Sciatic nerve (tissue), 2 donors: ENCODE measurements at regions not wholly inside any gene's neighbourhood (a gene's known extent, or its start where the extent isn't known, plus 50 kb on each side); places are given as distances from the start of the nearest gene placed in this dataset.
"Not testable (repeated sequence)": the region's sequence is repeated elsewhere in the genome, so short reads cannot be mapped to it uniquely, and the experiment has no call there.

Experiments
- ATAC-seq: fragments of 200-7000 bp; cut with Tn5 transposase; one replicate; pipeline ENCODE4 v1.9.1; 2020; ENCODE audit warnings: mild to moderate bottlenecking, moderate library complexity
- DNase-seq: peaks from one replicate; pipeline ENCODE4 v3.0.0-alpha.2; 2020; ENCODE audit warnings: low spot score
- intact Hi-C: fragments of 100-400 bp; cut with DNase I; formaldehyde crosslinking; loops from one replicate; pipeline ENCODE4 v1.14.2; 2022
- donor health status: DM: no; HTN: no; CAD: no.
- donor health status: DM: no; HTN: no; CAD: no.

DNA sequence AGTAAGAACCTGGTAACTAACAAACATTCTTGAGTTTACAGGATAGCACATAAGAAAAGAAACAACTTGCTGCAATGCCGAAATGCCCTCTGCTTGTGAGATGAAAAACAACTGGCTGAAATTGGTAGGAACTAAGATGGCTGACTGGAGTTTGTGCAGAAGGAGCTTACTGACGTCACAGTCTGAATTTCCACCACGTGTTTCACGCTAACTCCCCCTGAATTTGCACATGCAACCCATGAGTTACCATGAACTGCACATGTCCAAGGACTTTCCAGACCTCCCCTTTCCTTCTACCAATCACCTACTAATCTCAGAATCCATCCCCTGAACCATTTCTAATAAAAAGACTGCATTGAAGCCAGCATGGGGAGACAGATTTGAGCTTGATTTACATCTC, 86.3 kb upstream of the KCND2 start:
- DNase-seq (no peak), ATAC-seq (no peak)
- intact Hi-C loops: no loop called here

DNA sequence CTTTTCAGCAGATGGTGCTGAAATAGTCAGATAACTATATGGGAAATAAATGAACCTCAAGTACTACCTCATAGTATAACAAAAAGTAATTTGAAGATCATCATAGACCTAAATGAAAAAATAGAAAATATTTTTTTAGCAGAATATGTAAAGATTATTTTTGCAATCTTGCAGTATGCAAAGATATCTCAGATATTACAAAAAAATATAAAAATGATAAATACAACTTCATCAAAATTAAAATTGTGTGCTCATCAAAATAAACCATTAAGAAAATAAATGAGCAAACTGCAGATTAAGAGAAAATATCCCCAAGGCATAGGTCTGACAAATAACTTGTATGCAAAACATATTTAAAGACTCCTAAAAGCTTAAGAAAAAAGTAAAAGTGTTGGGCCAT, 83.4 kb upstream of the KCND2 start:
- no peak for ATAC-seq
- intact Hi-C loops: loop anchor here (10.0 kb wide), 1 partner anchor 1825 kb away; no protein-coding TSS in a partner anchor
- DNase-seq: no peak

DNA sequence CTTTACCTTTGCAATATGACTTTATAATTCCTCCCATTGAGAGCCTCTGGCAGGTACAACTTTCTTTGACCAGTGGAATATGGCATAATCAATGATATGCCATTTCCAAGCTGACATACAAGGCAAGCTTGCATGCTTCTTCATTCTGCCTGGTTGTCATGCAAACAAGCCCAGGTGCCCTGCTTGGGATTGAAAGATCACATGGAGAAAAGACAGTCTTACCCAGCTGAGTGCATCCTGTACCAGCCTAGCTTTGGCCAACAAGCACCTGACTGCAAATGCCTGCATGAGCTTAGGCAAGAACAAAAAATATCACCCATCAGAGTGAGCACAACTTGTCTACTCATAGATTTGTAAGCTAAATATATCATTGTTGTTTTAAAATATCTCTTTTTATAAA, 82.9 kb upstream of the KCND2 start:
- ATAC-seq (no peak), DNase-seq (no peak)
- intact Hi-C loops: loop anchor here (10.0 kb wide), 1 partner anchor 1825 kb away; no protein-coding TSS in a partner anchor

DNA sequence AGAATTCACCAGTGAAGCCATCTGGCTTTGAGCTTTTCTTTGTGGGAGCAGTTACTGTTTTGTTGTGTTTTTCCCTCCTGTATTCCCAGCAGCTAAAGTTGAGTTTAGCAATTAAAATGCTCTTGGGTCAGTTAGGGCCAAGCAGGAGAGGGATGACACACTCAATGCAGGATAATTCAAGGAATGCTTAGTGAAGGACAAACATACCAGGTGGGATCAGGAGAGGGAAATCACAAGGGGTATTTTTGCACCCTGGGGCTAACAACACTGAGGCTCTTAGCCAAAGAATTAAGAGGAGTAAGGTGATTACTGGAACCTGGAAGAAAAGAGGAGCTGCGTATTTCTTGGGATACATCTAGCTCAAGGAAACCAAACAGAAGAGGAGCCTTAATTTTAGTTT, 82.4 kb upstream of the KCND2 start:
- no peak for ATAC-seq
- no peak for DNase-seq
- intact Hi-C loops: loop anchor here (10.0 kb wide), 1 partner anchor 1826 kb away; no protein-coding TSS in a partner anchor

DNA sequence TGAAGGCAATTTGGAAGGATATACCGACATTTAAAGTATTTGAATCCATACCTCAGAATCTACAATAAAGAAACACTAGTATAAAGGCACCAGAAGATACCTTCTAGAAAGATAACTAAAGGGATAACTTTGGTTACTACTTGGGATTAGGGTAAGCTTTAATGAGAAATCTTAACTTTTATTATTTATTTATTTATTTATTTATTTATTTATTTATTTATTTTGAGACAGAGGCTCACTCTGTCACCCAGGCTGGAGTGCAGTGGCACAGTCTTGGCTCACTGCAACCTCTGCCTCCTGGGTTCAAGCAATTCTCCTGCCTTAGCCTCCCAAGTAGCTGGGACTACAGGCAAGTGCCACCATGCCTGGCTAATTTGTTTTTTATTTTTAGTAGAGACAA, 81.6 kb upstream of the KCND2 start:
- intact Hi-C loops: loop anchor here (10.0 kb wide), 1 partner anchor 1827 kb away; no protein-coding TSS in a partner anchor
- ATAC-seq, DNase-seq: not testable (repeated sequence)

DNA sequence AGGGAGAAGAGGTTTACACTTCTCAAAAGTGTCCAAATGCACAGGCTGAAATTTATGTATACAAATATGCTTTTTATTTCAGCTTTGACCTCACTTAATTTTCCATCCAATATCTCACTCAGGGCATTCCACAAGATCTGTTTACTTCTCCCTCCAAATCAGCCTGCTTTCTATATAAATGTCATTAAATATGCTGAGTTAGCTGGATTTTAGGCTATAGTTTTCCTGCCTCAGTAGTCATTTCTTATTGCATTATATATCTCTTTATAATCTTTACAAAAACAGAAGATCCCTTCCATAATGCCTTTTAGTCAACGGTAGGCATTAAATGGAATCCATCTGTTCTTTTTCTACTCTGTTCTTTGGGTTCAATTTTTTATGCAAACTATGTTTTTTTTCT, 71.7 kb upstream of the KCND2 start:
- intact Hi-C loops: no loop called here
- ATAC-seq (no peak), DNase-seq (no peak)

DNA sequence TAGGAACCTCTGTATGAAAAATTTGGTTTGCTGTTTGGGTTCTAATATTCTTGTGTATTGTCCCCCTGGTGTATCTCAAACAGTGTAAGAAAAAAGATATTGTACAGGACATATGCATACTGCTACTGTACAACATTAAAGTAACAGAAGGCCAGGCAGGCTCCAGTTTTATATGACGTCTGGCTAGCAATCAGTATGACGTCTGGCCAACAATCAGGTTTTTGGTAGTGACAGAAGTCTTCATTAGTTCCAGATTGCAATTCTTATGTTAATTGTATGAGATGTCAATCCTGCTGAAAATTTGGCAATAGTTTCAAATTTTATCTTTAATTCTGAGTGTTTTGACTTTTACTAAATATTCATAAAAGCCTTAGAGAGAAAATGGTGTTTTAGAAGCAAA, 67.9 kb upstream of the KCND2 start:
- intact Hi-C loops: no loop called here
- DNase-seq (no peak), ATAC-seq (no peak)

DNA sequence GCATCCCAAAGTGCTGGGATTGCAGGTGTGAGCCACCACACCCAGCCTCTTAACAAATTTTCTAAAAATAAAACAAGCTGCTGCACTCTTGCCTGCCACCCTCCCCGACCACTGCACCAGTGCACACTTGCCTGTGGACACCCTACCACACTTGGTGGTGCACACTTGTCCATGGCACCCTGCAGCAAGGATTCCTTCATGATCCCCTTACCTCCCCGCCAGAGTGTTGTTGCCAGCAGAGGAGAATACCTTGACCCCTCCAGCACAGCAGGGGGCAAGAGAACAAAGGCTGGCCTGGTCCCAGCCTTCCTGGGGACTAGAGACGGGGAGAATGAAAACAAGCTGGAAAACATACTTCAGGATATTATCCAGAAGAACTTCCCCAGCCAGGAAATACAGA, 65.9 kb upstream of the KCND2 start:
- DNase-seq (no peak), ATAC-seq (no peak)
- intact Hi-C loops: no loop called here

DNA sequence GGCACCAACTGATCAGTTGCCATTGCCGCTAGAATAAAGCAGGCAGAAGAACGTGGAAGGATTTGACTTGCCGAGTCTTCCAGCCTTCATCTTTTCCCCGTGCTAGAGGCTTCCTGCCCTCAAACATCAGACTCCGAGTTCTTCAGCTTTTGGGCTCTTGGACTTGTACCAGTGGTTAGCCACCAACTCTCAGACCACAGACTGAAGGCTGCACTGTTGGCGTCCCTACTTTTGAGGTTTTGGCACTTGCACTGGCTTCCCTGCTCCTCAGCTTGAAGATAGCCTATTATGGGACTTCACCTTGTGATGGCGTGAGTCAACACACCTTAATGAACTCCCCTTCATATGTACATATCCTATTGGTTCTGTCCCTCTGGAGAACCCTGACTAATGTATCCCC, 57.3 kb upstream of the KCND2 start:
- intact Hi-C loops: no loop called here
- DNase-seq (no peak), ATAC-seq (no peak)

DNA sequence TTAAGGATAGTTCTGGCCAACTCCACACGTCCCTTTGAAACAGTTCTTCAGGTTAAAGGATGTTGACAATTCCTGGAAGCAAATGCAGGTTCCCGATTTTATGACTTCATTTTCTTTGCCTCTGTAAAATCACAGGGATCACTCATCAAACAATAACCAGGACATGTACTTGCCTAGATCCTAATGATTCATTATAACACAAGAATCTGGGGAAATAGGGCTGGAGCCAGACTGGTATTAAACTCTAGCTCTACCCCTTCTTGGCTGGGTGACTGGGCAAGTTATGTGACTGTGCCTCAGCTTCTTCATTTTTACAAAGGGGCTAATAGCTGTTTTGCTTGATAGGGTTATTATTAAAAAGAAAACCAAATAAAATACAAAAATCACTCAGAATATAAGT, 56.0 kb upstream of the KCND2 start:
- DNase-seq: no peak
- no peak for ATAC-seq
- intact Hi-C loops: no loop called here

DNA sequence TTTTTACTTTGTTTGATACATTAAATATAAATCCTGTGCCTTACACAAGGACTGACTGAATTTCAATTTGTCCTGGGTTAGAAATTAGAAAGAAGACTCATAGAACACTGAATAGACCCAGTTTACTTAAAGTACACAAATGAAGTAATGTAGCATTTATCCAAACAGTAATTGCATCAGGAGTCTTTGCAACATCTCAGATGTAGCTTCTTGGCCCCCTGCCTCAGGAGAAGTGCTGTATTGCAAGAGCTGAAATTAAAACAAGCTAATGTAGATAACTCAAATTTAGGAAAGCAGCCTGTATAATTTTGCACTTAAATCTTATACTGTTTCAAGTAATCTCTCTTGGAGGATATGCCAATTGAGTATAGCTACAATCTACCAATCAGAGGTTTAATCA, 54.3 kb upstream of the KCND2 start:
- peak; percentile 42 for ATAC-seq
- DNase-seq: no peak
- intact Hi-C loops: no loop called here

DNA sequence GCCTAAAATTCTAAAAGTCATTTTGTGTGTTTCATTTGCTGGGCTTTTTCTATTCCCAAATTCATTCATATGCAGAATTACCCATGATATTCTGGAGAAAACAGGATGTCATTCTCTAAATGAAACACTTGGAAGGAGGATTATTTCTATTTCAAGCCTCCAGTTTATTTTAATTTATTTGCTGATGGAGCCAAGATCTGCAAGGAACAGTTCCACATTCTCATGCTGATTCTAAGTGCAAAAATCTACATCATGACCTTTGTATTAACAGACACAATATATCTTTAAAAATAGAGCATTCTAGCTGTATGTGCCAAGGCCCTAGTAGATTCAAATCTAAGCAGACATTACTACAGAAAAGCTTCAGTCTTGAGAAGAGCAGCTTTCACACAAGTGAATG, 51.3 kb upstream of the KCND2 start:
- DNase-seq: no peak
- intact Hi-C loops: no loop called here
- ATAC-seq: no peak
